ENCODE measurements at regions not wholly inside any gene's neighbourhood (a gene's known extent, or its start where the extent isn't known, plus 50 kb on each side); places are given as distances from the start of the nearest gene placed in this dataset.

- TF ChIP-seq, protein P1, sequence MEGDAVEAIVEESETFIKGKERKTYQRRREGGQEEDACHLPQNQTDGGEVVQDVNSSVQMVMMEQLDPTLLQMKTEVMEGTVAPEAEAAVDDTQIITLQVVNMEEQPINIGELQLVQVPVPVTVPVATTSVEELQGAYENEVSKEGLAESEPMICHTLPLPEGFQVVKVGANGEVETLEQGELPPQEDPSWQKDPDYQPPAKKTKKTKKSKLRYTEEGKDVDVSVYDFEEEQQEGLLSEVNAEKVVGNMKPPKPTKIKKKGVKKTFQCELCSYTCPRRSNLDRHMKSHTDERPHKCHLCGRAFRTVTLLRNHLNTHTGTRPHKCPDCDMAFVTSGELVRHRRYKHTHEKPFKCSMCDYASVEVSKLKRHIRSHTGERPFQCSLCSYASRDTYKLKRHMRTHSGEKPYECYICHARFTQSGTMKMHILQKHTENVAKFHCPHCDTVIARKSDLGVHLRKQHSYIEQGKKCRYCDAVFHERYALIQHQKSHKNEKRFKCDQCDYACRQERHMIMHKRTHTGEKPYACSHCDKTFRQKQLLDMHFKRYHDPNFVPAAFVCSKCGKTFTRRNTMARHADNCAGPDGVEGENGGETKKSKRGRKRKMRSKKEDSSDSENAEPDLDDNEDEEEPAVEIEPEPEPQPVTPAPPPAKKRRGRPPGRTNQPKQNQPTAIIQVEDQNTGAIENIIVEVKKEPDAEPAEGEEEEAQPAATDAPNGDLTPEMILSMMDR (IDR thresholded peaks at IDR 0.05 in 4 of 5, conservative IDR thresholded peaks at IDR 0.05 in 1 of 5), result no peak
- no peak for TF ChIP-seq POLR2A (IDR thresholded peaks at IDR 0.05)
These were observed 78.6 kb upstream of the CNR1 start for GRCh38 chr6:88244721-88245120.

All from gastrocnemius medialis (tissue), 4 donors.